Upper lobe of right lung (tissue), 1 donor: ENCODE measurements at regions not wholly inside any gene's neighbourhood (a gene's known extent, or its start where the extent isn't known, plus 50 kb on each side); places are given as distances from the start of the nearest gene placed in this dataset.

ENCODE experiments used
- ATAC-seq: fragments of 200-7000 bp; cut with Tn5 transposase; one replicate; pipeline ENCODE4 v1.9.1; 2020; ENCODE audit warnings: mild to moderate bottlenecking, moderate library complexity
- DNase-seq: peaks from one replicate; pipeline ENCODE4 v3.0.0-alpha.2; 2020
- H3K27ac ChIP-seq: fragments of 200-600 bp; one replicate; pipeline ENCODE4 v1.8.0; 2022
- H3K27me3 ChIP-seq: fragments of 200-600 bp; one replicate; pipeline ENCODE4 v1.8.0; 2022; ENCODE audit warnings: mild to moderate bottlenecking
- H3K36me3 ChIP-seq: fragments of 200-600 bp; one replicate; pipeline ENCODE4 v1.8.0; 2022
- H3K4me1 ChIP-seq: fragments of 200-600 bp; one replicate; pipeline ENCODE4 v1.8.0; 2022
- H3K4me3 ChIP-seq: fragments of 200-600 bp; one replicate; pipeline ENCODE4 v1.8.0; 2022; ENCODE audit warnings: mild to moderate bottlenecking
- H3K9me3 ChIP-seq: fragments of 200-600 bp; one replicate; pipeline ENCODE4 v1.8.0; 2022
- CTCF ChIP-seq: fragments of 200-600 bp; IDR thresholded peaks from one replicate; pipeline ENCODE4 v1.8.0; 2022; ENCODE audit warnings: antibody characterized with exemption
- intact Hi-C: fragments of 100-400 bp; cut with DNase I; formaldehyde crosslinking; loops from one replicate; pipeline ENCODE4 v1.11.0; 2022
- donor health status: DM: no; HTN: yes; CAD: no; lungs with severe emphysema.

GRCh38 chr7:115494529-115495147 is 535.9 kb downstream of the TFEC start:
- intact Hi-C loops: no loop called here

GRCh38 chr7:115493381-115493780 is 537.2 kb downstream of the TFEC start:
- Histone ChIP-seq H3K36me3 (no peaks in the 10 kb centered on the region), H3K9me3 (no peaks in the 10 kb centered on the region), H3K4me1 (no peaks in the 10 kb centered on the region), H3K4me3 (no peak overlapping the region), H3K27ac (no peak overlapping the region), H3K27me3 (no peaks in the 10 kb centered on the region)
- DNase-seq (no peak), ATAC-seq (no peak)
- intact Hi-C loops: no loop called here
- no peak for TF ChIP-seq CTCF

More at GRCh38 chr7:115494529-115495147, 535.9 kb downstream of the TFEC start:
- H3K27ac ChIP-seq: no peak overlapping the region
- TF ChIP-seq CTCF: no peak
- no peaks in the 10 kb centered on the region for H3K27me3 ChIP-seq
- no peak overlapping the region for H3K4me3 ChIP-seq
- no peaks in the 10 kb centered on the region for H3K36me3 ChIP-seq
- H3K9me3 ChIP-seq: no peaks in the 10 kb centered on the region
- H3K4me1 ChIP-seq: no peaks in the 10 kb centered on the region
- DNase-seq (no peak), ATAC-seq (no peak)

GRCh38 chr7:115491744-115492380 is 538.7 kb downstream of the TFEC start:
- no peak overlapping the region for H3K27ac ChIP-seq
- intact Hi-C loops: no loop called here
- H3K27me3 ChIP-seq: no peaks in the 10 kb centered on the region
- no peak overlapping the region for H3K4me3 ChIP-seq
- ATAC-seq (no peak), DNase-seq (no peak)
- H3K4me1 ChIP-seq: no peaks in the 10 kb centered on the region
- H3K9me3 ChIP-seq: no peaks in the 10 kb centered on the region
- no peak for TF ChIP-seq CTCF
- no peaks in the 10 kb centered on the region for H3K36me3 ChIP-seq

GRCh38 chr7:115479448-115479847 is 551.1 kb downstream of the TFEC start:
- no peak overlapping the region for H3K27ac ChIP-seq
- ATAC-seq (no peak), DNase-seq (no peak)
- H3K9me3 ChIP-seq: no peaks in the 10 kb centered on the region
- no peak for TF ChIP-seq CTCF
- intact Hi-C loops: no loop called here
- H3K4me3 ChIP-seq: no peak overlapping the region
- peaks cover 21% of the 10 kb centered on the region for H3K27me3 ChIP-seq
- H3K36me3 ChIP-seq: no peaks in the 10 kb centered on the region
- H3K4me1 ChIP-seq: no peaks in the 10 kb centered on the region

GRCh38 chr7:115478426-115478825 is 552.1 kb downstream of the TFEC start:
- no peaks in the 10 kb centered on the region for H3K36me3 ChIP-seq
- intact Hi-C loops: no loop called here
- no peak overlapping the region for H3K4me3 ChIP-seq
- ATAC-seq (no peak), DNase-seq (no peak)
- H3K4me1 ChIP-seq: no peaks in the 10 kb centered on the region
- TF ChIP-seq CTCF: no peak
- H3K27me3 ChIP-seq: peaks cover 21% of the 10 kb centered on the region
- no peak overlapping the region for H3K27ac ChIP-seq
- no peaks in the 10 kb centered on the region for H3K9me3 ChIP-seq
